Thymus (tissue), 11 donors: ENCODE measurements at regions not wholly inside any gene's neighbourhood (a gene's known extent, or its start where the extent isn't known, plus 50 kb on each side); places are given as distances from the start of the nearest gene placed in this dataset.

Source experiments
- DNase-seq, 9 donors: peaks; one replicate each; pipeline ENCODE4 v3.0.0-alpha.2; 2013; ENCODE audit warnings: low spot score in 9 of 9, low read depth in 6 of 9, missing footprints in 1 of 9
- H3K27ac ChIP-seq, 2 donors: one replicate each; pipeline ENCODE4 v1.5.1; 2013; ENCODE audit warnings: control low read depth in 1 of 2, low read depth in 1 of 2, low read length in 1 of 2, mild to moderate bottlenecking in 1 of 2, moderate library complexity in 1 of 2
- H3K27me3 ChIP-seq, 2 donors: one replicate each; pipeline ENCODE4 v1.5.1; 2013; ENCODE audit warnings: low read length in 1 of 2; ENCODE audit not compliant: control insufficient read depth in 2 of 2, insufficient read depth in 1 of 2
- H3K36me3 ChIP-seq, 2 donors: one replicate each; pipeline ENCODE4 v1.5.1; 2013; ENCODE audit warnings: low read length in 1 of 2, mild to moderate bottlenecking in 1 of 2, moderate library complexity in 1 of 2; ENCODE audit not compliant: control insufficient read depth in 2 of 2, insufficient read depth in 2 of 2
- H3K4me1 ChIP-seq, 2 donors: one replicate each; pipeline ENCODE4 v1.5.1; 2013; ENCODE audit warnings: low read length in 2 of 2; ENCODE audit not compliant: control insufficient read depth in 2 of 2, insufficient read depth in 2 of 2
- H3K4me3 ChIP-seq, 2 donors: one replicate each; pipeline ENCODE4 v1.5.1; 2013; ENCODE audit warnings: low read length in 2 of 2, control low read depth in 1 of 2, mild to moderate bottlenecking in 1 of 2
- H3K9me3 ChIP-seq, 2 donors: one replicate each; pipeline ENCODE4 v1.5.1; 2013; ENCODE audit warnings: low read length in 1 of 2, mild to moderate bottlenecking in 1 of 2; ENCODE audit not compliant: control insufficient read depth in 2 of 2, insufficient read depth in 1 of 2
- WGBS: extraction: QIAGEN DNeasy Blood & Tissue Kit; methylation state at CpG from one replicate; pipeline ENCODE4 v1.1.7; 2013; 5-methylcytosine and 5-hydroxymethylcytosine counted together
- donor health status: healthy.

DNA sequence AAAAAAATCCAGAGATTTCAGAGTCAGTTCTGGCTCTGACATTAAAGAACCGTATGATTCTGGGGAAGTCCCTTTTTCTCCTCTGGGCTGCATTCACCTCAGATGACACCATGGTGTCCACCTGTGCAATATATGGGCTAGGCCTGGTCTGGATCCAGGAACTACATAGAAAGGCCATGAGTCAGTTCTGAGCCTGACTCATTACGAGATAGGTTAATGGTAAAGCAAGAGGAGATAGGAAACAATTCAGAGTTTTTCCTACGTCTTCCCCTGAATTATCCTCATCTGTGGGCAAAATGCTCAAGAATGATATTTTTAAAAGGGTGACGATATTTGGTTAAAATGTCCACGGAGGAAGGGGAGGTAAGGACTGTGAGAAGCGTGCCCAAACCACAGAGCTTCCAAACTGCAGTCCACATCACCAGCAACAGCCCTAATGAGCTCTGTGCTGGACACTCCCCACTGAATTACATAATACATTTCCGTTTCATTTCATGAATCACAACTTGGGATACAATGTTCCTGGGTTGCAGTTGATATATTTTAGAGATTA is 180.1 kb upstream of the OSR1 start:
- WGBS: 86% methylated on average over 7 of the region's 7 CpGs
- H3K9me3 ChIP-seq: no peaks in the 10 kb centered on the region
- no peaks in the 10 kb centered on the region for H3K4me1 ChIP-seq
- no peak overlapping the region for H3K4me3 ChIP-seq
- H3K27me3 ChIP-seq: no peaks in the 10 kb centered on the region
- no peak overlapping the region for H3K27ac ChIP-seq
- no peak for DNase-seq
- no peaks in the 10 kb centered on the region for H3K36me3 ChIP-seq

DNA sequence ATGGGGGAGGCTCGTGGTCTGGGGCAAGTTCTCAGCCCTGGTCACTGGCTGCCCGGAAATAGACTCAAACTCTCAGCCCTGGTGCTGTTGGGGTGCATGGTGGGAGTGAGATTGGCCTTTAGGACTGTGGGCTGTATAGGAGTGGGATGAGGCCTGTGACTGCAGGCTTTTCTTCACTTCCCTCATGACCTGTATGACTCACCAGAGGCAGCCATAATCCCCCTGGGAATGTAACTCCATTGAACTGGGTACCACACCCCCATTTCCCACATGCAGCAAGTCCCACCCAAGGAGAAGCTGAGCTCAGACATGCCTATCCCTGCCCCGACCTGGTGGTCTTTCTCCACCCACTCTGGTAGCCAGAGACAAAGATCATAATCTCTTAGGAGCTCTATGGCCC is 177.7 kb upstream of the OSR1 start:
- no peak overlapping the region for H3K4me3 ChIP-seq
- no peak overlapping the region for H3K27ac ChIP-seq
- no peaks in the 10 kb centered on the region for H3K9me3 ChIP-seq
- no peaks in the 10 kb centered on the region for H3K27me3 ChIP-seq
- no peaks in the 10 kb centered on the region for H3K36me3 ChIP-seq
- H3K4me1 ChIP-seq: no peaks in the 10 kb centered on the region
- no peak for DNase-seq
- WGBS: 65% methylated on average over 3 of the region's 3 CpGs

DNA sequence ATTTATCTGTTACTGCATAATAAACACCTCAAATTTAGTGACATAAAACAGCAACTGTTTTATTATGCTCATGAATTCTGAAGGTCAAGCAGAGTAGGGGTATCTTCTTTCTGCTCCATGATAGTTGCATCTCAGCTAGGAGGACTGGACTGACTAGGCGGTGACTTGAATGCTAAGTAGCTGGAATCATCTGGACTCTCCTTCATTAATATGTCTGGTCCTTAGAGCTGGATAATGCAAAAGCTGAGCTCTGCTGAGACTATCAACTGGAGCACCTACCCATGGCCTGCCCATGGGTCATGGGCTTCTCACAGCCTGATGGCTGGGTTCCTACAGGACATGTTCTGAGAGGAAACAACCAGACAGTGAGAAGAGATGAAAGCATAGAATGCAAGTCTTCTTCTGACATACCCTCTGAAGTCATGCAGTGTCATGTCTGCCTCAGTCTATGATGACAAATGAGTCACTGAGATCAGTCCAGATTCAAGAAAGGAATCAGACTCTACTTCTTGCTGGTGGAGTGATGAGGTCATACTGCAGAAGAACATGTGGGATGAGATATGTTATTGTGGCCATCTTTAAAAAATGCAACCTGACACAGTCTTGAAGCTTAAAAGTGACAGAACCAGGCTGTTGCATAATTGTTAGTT is 174.2 kb upstream of the OSR1 start:
- no peaks in the 10 kb centered on the region for H3K9me3 ChIP-seq
- H3K27me3 ChIP-seq: no peaks in the 10 kb centered on the region
- H3K27ac ChIP-seq: no peak overlapping the region
- no peak for DNase-seq
- H3K4me3 ChIP-seq: no peak overlapping the region
- H3K4me1 ChIP-seq: no peaks in the 10 kb centered on the region
- WGBS: 100% methylated on average over 1 of the region's 1 CpG
- H3K36me3 ChIP-seq: no peaks in the 10 kb centered on the region

DNA sequence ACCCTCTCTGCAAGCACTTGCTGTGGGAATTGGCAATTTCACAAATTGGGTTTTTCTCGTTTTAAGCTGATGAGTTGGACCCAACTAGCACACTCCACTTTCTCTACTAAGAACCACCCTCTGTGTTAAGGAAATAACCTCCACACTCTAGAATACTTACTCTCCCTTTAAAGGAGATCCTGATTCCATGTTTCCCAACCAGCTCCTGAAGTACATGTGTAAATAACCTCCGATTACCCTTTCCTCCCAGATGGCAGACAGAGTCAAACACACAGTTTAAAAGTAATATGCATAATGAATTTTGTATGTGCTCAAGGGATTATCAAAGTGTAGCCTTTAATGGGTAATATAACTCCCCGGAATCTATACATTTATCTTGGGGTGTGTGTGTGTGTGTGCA is 171.3 kb upstream of the OSR1 start:
- no peak for DNase-seq
- Histone ChIP-seq H3K4me1 (no peaks in the 10 kb centered on the region), H3K36me3 (no peaks in the 10 kb centered on the region), H3K4me3 (no peak overlapping the region), H3K9me3 (no peaks in the 10 kb centered on the region), H3K27ac (no peak overlapping the region), H3K27me3 (no peaks in the 10 kb centered on the region)
- WGBS: 94% methylated on average over 3 of the region's 3 CpGs

- 62% methylated on average over 2 of the region's 2 CpGs for WGBS
- Histone ChIP-seq H3K27ac (no peak overlapping the region), H3K27me3 (no peaks in the 10 kb centered on the region), H3K9me3 (no peaks in the 10 kb centered on the region), H3K4me3 (no peak overlapping the region), H3K36me3 (no peaks in the 10 kb centered on the region), H3K4me1 (no peaks in the 10 kb centered on the region)
- DNase-seq: no peak
Measured at GRCh38 chr2:19527771-19528170, 169.3 kb upstream of the OSR1 start.

- no peak overlapping the region for H3K4me3 ChIP-seq
- no peak for DNase-seq
- no peaks in the 10 kb centered on the region for H3K27me3 ChIP-seq
- H3K9me3 ChIP-seq: no peaks in the 10 kb centered on the region
- no peaks in the 10 kb centered on the region for H3K4me1 ChIP-seq
- no peak overlapping the region for H3K27ac ChIP-seq
- H3K36me3 ChIP-seq: no peaks in the 10 kb centered on the region
- WGBS: 92% methylated on average over 2 of the region's 2 CpGs
Measured at GRCh38 chr2:19525313-19525712, 166.9 kb upstream of the OSR1 start.

- Histone ChIP-seq H3K27me3 (no peaks in the 10 kb centered on the region), H3K4me3 (no peak overlapping the region), H3K4me1 (no peaks in the 10 kb centered on the region), H3K9me3 (no peaks in the 10 kb centered on the region), H3K27ac (no peak overlapping the region), H3K36me3 (no peaks in the 10 kb centered on the region)
- 89% methylated on average over 2 of the region's 2 CpGs for WGBS
- DNase-seq: no peak
Measured at GRCh38 chr2:19519045-19519444, 160.6 kb upstream of the OSR1 start.

DNA sequence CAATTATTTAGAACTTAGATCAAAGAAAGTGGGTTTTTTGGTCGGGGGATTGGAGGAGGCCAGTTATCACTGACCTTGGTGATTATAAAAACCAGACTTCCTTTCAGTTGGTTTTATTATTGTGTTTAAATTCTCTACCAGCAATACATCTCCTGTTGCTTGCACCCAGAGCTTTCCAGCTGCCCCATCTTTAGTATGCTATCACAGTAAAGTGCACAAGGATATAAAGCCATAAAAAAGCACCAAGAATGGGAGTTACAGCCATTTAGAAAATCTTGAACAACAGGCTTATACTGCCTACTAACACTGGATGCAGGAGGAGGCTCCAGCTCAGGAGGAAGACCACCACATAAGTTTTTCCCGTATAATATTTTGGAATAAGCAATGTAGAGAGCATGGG is 148.7 kb upstream of the OSR1 start:
- no peaks in the 10 kb centered on the region for H3K36me3 ChIP-seq
- no peaks in the 10 kb centered on the region for H3K9me3 ChIP-seq
- WGBS: 85% methylated on average over 2 of the region's 2 CpGs
- H3K27me3 ChIP-seq: no peaks in the 10 kb centered on the region
- no peak overlapping the region for H3K27ac ChIP-seq
- H3K4me3 ChIP-seq: no peak overlapping the region
- no peak for DNase-seq
- no peaks in the 10 kb centered on the region for H3K4me1 ChIP-seq

DNA sequence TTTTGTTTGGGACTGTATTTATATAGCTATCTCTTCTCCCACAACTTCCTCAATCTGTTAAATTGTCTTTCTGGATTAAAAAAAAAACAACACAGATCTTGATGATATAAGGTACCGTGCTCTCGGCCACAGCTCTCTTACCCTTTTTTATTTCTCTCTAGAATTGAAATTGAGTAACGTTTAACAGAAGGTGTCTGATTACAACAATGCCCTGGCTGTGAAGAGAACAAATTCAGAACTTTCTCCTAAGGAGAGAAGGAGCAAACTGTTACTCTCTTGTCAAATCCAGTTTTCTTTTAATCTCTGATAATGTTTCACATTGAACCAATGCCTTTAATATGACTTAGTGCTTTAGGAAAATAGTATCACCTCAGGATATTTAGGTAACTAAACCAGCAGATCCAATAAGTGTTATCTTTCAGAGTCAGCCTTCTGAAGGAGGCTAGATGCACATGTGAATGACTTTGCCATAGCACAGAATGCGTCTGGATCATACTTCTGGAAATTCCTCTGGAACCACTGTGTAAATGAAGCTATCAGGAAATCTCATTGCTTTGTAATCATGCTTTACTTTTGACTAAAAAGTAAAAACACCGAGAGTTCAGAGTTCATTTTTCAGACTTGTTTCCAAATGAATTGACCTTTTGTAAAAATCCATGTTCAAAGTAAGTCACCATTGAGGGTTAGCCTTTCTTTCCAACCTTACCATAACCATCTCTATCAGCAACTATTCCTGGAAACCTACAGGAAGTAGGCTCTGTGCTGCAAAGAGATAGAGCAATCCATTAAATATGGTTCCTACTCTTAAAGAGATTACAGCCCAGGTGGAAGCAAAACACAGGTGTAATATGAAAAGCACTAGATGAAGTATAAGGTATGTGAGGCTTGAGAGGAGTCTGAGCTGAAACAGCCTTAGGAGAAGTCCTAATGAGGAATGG is 147.0 kb upstream of the OSR1 start:
- Histone ChIP-seq H3K36me3 (no peaks in the 10 kb centered on the region), H3K27me3 (no peaks in the 10 kb centered on the region), H3K9me3 (no peaks in the 10 kb centered on the region), H3K4me1 (no peaks in the 10 kb centered on the region), H3K27ac (no peak overlapping the region), H3K4me3 (no peak overlapping the region)
- DNase-seq: no peak
- 35% methylated on average over 5 of the region's 5 CpGs for WGBS
